ENCODE measurements at regions not wholly inside any gene's neighbourhood (a gene's known extent, or its start where the extent isn't known, plus 50 kb on each side); places are given as distances from the start of the nearest gene placed in this dataset.

- TF ChIP-seq CTCF (conservative IDR thresholded peaks at IDR 0.05; ENCODE audit: low read length) (no peak), EZH2phosphoT487 (IDR thresholded peaks at IDR 0.05; ENCODE audit: borderline replicate concordance, low read depth, low read length) (no peak)
Observed at GRCh38 chrX:145484740-145485139, 237.4 kb downstream of the SPANXN1 start.
